OCI-LY7 (cell line): ENCODE measurements at regions not wholly inside any gene's neighbourhood (a gene's known extent, or its start where the extent isn't known, plus 50 kb on each side); places are given as distances from the start of the nearest gene placed in this dataset.

ENCODE experiments used
- BruUV-seq: library from RNA; stranded (reverse); fragments of 400-500 nt; replicated peaks from 2 replicates; lab custom pipeline; 2021; lab: Mats Ljungman, UMichigan
- CTCF ChIA-PET: fragments of 300-600 bp; sonication (Branson Sonifier 250); formaldehyde crosslinking; loops from one replicate; lab custom pipeline; 2022; ENCODE audit warnings: antibody characterized with exemption; ENCODE audit not compliant: unreplicated experiment; lab: Charles Lee
- POLR2A ChIA-PET: fragments of 300-600 bp; sonication (Branson Sonifier 250); formaldehyde crosslinking; loops from one replicate; lab custom pipeline; 2022; ENCODE audit warnings: antibody characterized with exemption; lab: Charles Lee
- DNase-seq: peaks from one replicate; pipeline ENCODE4 v3.0.0-alpha.2; 2015; ENCODE audit warnings: low spot score
- H2AFZ ChIP-seq: fragments of 200-600 bp; sonication (generic), shearing (Covaris generic); 2 replicates; pipeline ENCODE4 v1.6.1; 2014; ENCODE audit warnings: mild to moderate bottlenecking, antibody characterized with exemption, low read length, moderate library complexity
- H3K27ac ChIP-seq: fragments of 200-600 bp; sonication (generic); 2 replicates; pipeline ENCODE4 v1.5.1; 2014; ENCODE audit warnings: mixed run types, low read depth, mild to moderate bottlenecking, moderate library complexity, low read length, inconsistent platforms; ENCODE audit not compliant: poor library complexity, severe bottlenecking
- H3K36me3 ChIP-seq: fragments of 200-600 bp; sonication (generic); 2 replicates; pipeline ENCODE4 v1.6.1; 2014; ENCODE audit warnings: mild to moderate bottlenecking, antibody characterized with exemption, low read length, moderate library complexity, mixed read lengths; ENCODE audit not compliant: insufficient read depth
- H3K4me1 ChIP-seq: fragments of 200-600 bp; sonication (generic); 2 replicates; pipeline ENCODE4 v1.5.1; 2014; ENCODE audit warnings: mild to moderate bottlenecking, low read length; ENCODE audit not compliant: insufficient read depth, poor library complexity, severe bottlenecking
- H3K4me2 ChIP-seq: fragments of 200-600 bp; sonication (generic); 2 replicates; pipeline ENCODE4 v1.6.1; 2014; ENCODE audit warnings: mild to moderate bottlenecking, low read length
- H3K4me3 ChIP-seq: fragments of 200-600 bp; sonication (generic); 2 replicates; pipeline ENCODE4 v1.5.1; 2014; ENCODE audit warnings: mild to moderate bottlenecking, low read depth, low read length; ENCODE audit not compliant: poor library complexity, severe bottlenecking
- H3K79me2 ChIP-seq: fragments of 200-600 bp; sonication (generic); 2 replicates; pipeline ENCODE4 v1.6.1; 2016; ENCODE audit warnings: low read depth, mild to moderate bottlenecking, low read length, moderate library complexity, mixed read lengths; ENCODE audit not compliant: insufficient read depth
- H3K9me2 ChIP-seq: fragments of 200-600 bp; sonication (generic); 2 replicates; pipeline ENCODE4 v1.6.1; 2016; ENCODE audit warnings: mild to moderate bottlenecking, low read length, mixed read lengths; ENCODE audit not compliant: insufficient read depth
- H3K9me3 ChIP-seq: fragments of 200-600 bp; sonication (generic); 2 replicates; pipeline ENCODE4 v1.6.1; 2014; ENCODE audit warnings: mild to moderate bottlenecking, mixed run types, low read length, mixed read lengths
- H4K20me1 ChIP-seq: fragments of 200-600 bp; sonication (generic); 2 replicates; pipeline ENCODE4 v1.6.1; 2014; ENCODE audit warnings: mild to moderate bottlenecking, antibody characterized with exemption, low read length, moderate library complexity, mixed read lengths; ENCODE audit not compliant: insufficient read depth
- EZH2phosphoT487 ChIP-seq: fragments of 200-600 bp; sonication (generic); IDR thresholded peaks from 2 replicates; pipeline ENCODE4 v1.6.1; 2018; ENCODE audit warnings: low read depth, borderline replicate concordance, mild to moderate bottlenecking, mixed run types, antibody characterized with exemption, low read length, moderate library complexity, mixed read lengths
- intact Hi-C: fragments of 100-400 bp; cut with micrococcal nuclease; formaldehyde crosslinking; loops from one replicate; pipeline ENCODE4 v1.10.0; 2022; ENCODE audit not compliant: unreplicated experiment
- TF ChIP-seq, protein P1 (sequence below): fragments of 200-600 bp; sonication (generic); conservative IDR thresholded peaks from 2 replicates; pipeline ENCODE4 v1.5.1; 2014; ENCODE audit warnings: mild to moderate bottlenecking, antibody characterized with exemption, low read length, moderate library complexity, mixed read lengths

- no peaks in the 10 kb centered on the region for H4K20me1 ChIP-seq
- H3K27ac ChIP-seq, result no peak overlapping the region
- CTCF ChIA-PET, result no interaction called here
- H3K9me2 ChIP-seq, result no peaks in the 10 kb centered on the region
- H3K79me2 ChIP-seq, result no peaks in the 10 kb centered on the region
- intact Hi-C loops, result no loop called here
- POLR2A ChIA-PET, result no interaction called here
- BruUV-seq, result no TSS peak
- no peaks in the 10 kb centered on the region for H3K9me3 ChIP-seq
- no peak overlapping the region for H2AFZ ChIP-seq
- H3K4me2 ChIP-seq, result no peak overlapping the region
- H3K36me3 ChIP-seq, result no peaks in the 10 kb centered on the region
- H3K4me1 ChIP-seq, result no peaks in the 10 kb centered on the region
- H3K4me3 ChIP-seq, result no peak overlapping the region
- TF ChIP-seq EZH2phosphoT487, result no peak
- TF ChIP-seq, protein P1, sequence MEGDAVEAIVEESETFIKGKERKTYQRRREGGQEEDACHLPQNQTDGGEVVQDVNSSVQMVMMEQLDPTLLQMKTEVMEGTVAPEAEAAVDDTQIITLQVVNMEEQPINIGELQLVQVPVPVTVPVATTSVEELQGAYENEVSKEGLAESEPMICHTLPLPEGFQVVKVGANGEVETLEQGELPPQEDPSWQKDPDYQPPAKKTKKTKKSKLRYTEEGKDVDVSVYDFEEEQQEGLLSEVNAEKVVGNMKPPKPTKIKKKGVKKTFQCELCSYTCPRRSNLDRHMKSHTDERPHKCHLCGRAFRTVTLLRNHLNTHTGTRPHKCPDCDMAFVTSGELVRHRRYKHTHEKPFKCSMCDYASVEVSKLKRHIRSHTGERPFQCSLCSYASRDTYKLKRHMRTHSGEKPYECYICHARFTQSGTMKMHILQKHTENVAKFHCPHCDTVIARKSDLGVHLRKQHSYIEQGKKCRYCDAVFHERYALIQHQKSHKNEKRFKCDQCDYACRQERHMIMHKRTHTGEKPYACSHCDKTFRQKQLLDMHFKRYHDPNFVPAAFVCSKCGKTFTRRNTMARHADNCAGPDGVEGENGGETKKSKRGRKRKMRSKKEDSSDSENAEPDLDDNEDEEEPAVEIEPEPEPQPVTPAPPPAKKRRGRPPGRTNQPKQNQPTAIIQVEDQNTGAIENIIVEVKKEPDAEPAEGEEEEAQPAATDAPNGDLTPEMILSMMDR, result no peak
- DNase-seq, result no peak
These were observed 595.4 kb upstream of the MIR17HG start for GRCh38 chr13:90752070-90752469.

DNA sequence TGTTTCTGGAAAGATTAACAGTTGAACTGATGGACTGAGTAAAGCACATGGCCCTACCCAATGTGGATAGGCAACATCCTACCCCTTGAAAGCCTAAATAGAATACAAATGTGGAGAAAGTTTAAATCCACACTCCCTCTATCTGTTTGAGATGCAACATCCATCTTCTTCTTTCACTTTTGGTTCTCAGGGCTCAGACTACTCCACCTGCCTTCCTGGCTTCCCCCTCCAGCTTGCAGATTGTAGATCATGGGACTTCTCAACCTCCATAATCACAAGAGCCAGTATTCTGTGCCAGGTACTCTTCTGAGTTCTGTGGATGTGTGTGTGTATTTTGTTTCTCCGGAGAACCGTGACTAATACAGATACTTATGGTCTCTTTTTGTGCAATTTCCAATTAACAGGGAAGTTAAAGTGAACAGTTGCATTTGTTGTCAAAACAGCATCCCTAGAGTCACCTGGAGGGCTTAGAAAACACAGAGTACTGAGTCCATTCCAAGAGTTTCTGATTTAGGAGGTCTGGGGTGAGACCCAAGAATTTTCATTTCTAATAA, 590.3 kb upstream of the MIR17HG start:
- H3K27ac ChIP-seq, result no peak overlapping the region
- CTCF ChIA-PET, result no interaction called here
- no peaks in the 10 kb centered on the region for H3K79me2 ChIP-seq
- no peaks in the 10 kb centered on the region for H3K4me1 ChIP-seq
- POLR2A ChIA-PET, result interaction anchor here (1.6 kb wide), 1 partner anchor 11 kb away, joined by 3 read pairs; no protein-coding TSS in a partner anchor
- DNase-seq, result no peak
- intact Hi-C loops, result no loop called here
- no TSS peak for BruUV-seq
- no peak overlapping the region for H3K4me2 ChIP-seq
- TF ChIP-seq EZH2phosphoT487, result no peak
- TF ChIP-seq, protein P1, result no peak
- no peaks in the 10 kb centered on the region for H4K20me1 ChIP-seq
- no peak overlapping the region for H2AFZ ChIP-seq
- no peaks in the 10 kb centered on the region for H3K9me2 ChIP-seq
- H3K36me3 ChIP-seq, result no peaks in the 10 kb centered on the region
- H3K4me3 ChIP-seq, result no peak overlapping the region
- no peaks in the 10 kb centered on the region for H3K9me3 ChIP-seq

DNA sequence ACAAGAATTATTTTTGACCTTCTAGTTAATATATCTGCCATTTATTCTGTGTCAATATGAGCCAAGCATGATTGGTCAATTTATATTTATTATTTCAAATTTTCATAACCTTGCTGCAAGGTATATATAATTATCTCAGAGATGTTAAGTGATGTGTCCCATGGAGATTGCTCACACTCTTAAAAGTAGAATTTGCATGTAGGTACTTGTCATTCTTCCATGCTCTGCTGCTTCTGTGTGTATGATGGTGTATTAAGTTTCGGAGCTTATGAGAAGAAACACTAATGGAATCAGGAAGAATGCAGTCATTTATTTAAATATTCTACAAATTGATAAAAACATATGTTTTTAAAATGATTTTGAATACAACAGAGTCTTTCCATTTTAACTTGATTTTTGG, 586.8 kb upstream of the MIR17HG start:
- H3K79me2 ChIP-seq, result no peaks in the 10 kb centered on the region
- H3K36me3 ChIP-seq, result no peaks in the 10 kb centered on the region
- H3K9me2 ChIP-seq, result no peaks in the 10 kb centered on the region
- BruUV-seq, result no TSS peak
- no peak overlapping the region for H2AFZ ChIP-seq
- POLR2A ChIA-PET, result interaction anchor here (1.0 kb wide), 1 partner anchor 35 kb away, joined by 4 read pairs; no protein-coding TSS in a partner anchor
- H3K4me1 ChIP-seq, result no peaks in the 10 kb centered on the region
- no peak for TF ChIP-seq EZH2phosphoT487
- TF ChIP-seq, protein P1, result no peak
- H3K4me2 ChIP-seq, result no peak overlapping the region
- no peaks in the 10 kb centered on the region for H3K9me3 ChIP-seq
- H3K4me3 ChIP-seq, result no peak overlapping the region
- CTCF ChIA-PET, result no interaction called here
- H4K20me1 ChIP-seq, result no peaks in the 10 kb centered on the region
- no peak overlapping the region for H3K27ac ChIP-seq
- intact Hi-C loops, result no loop called here
- DNase-seq, result no peak
